Forelimb muscle (tissue), 1 donor: ENCODE measurements at regions not wholly inside any gene's neighbourhood (a gene's known extent, or its start where the extent isn't known, plus 50 kb on each side); places are given as distances from the start of the nearest gene placed in this dataset.
"Not testable (repeated sequence)": the region's sequence is repeated elsewhere in the genome, so short reads cannot be mapped to it uniquely, and the experiment has no call there.

Experiments
- DNase-seq: peaks from one replicate; pipeline ENCODE4 v3.0.0-alpha.2; 2013; ENCODE audit warnings: low read depth

DNA sequence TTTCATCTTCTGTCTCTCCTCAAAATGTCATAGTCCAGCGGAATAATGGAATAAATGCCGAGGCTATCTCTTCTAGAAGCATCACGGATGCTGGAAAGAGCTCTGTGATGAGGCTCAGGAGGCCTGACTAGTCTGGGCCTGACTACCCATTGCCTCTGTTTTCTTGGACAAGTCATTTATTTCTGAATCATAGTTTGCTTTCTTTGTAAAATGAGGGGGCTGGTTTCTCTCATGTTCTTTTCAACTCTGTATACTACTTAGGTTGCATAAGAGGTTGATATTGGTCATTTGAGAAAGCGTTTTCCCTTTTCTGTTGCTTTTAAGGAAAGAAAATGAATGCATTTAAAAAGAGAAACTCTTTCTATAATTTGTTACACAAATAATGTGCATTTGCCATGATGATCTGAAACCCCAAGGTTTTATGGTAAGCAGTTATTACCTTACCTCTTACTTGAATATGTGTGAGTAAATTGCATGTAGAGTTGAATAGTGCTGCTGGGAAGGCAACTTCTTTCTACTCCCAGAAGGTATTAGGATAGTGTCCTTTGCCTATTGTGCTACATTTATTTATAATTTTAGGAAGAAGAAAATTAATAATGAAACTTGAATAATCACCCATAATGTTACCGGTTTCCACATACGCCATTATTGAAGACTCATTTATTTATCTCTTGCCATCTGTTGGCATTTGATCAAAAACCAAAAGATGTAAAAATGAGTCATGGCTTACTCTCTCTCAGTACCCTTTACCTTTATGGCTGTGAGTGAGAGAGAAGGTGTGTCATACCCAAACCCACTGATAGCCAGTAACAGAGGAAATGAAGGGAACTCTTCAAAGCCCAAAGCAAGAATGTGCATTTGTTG is 179.1 kb downstream of the FASLG start:
- DNase-seq = no peak

DNA sequence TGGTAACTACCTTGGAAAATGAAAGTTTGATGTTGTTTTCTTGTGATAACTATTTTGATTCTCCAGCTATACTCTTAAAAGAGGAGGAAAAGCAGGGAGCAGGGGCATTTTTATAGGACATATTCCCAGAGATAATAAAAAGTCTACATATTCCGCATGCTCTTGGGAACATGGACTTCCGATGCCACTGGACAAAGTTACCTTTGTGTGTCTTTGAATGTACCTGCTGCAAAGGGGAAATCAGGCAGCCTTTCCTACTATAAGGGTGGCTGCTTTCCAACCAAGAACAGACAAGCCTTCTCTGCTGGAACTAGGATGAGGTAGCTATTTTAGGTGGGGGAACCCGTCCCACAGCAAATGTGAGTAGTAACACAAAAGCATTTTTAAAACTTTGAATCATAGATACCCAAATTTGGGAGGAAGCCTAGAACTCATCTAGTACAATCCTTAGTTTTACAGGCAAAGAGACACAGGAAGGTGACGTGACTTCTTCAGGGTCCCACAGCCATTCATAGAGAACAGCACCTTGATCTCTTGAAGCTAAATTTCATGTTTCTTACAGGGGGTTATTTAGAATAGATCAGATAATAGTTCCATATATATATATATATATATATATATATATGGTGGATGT is 179.9 kb downstream of the FASLG start:
- no peak for DNase-seq

DNA sequence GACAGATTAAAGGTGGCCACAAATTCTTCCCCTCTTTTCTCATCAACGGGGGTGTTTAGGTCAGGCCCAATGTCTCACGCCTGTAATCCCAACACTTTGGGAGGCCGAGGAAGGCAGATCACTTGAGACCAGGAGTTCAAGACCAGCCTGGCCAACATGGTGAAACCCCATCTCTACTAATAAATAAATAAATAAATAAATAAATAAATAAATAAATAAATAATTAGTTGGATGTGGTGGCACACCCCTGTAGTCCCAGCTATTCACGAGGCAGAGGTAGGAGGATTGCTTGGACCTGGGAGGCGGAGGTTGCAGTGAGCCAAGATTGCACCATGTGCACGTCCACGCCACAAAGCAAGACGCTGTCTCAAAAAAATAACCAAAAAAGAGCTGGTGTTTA is 180.7 kb downstream of the FASLG start:
- not testable (repeated sequence) for DNase-seq

GRCh38 chr1:172843444-172843843 is 184.5 kb downstream of the FASLG start:
- DNase-seq = no peak

GRCh38 chr1:172845371-172845770 is 186.5 kb downstream of the FASLG start:
- DNase-seq = no peak

GRCh38 chr1:172845865-172846264 is 187.0 kb downstream of the FASLG start:
- no peak for DNase-seq

- not testable (repeated sequence) for DNase-seq
Observed at GRCh38 chr1:172847814-172848213, 188.9 kb downstream of the FASLG start.

GRCh38 chr1:172849653-172850052 is 190.8 kb downstream of the FASLG start:
- DNase-seq = no peak

DNA sequence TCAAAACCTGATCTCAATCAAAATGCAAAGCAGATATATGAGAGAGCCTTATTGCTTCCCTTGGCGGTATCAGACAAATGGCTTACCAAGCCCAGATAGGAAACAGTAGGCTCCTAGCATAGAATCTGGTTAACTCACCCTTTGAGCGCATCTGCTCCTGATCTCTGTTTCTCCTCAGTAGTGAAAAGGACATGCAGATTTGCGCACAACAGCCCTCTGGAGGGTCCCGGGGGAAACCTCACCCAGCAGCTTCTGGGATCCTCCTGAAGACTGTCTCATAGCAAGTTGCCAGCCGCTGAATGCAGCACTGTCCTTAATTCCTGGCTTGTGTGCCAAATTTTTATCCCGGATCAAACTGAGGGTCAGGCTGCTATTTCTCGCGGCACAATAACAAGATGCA is 192.2 kb downstream of the FASLG start:
- no peak for DNase-seq

GRCh38 chr1:172851856-172852255 is 193.0 kb downstream of the FASLG start:
- DNase-seq = no peak

DNA sequence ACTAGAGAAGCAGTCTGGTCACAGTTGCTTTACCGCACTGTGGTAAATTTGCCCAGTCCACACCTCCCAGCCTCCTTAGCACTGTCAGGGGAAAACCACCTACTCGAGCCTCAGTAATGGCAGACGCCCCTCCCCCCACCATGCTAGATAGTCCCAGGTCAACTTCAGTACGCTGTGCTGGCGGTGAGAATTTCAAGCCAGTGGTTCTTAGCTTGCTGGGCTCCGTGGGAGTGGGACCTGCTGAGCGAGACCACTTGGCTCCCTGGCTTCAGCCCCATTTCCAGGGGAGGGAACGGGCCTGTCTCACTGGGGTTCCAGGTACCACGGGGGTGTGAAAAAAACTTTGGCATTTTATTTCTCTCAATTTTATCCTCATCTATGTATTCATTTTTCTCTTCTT is 194.8 kb downstream of the TNFSF18 start:
- not testable (repeated sequence) for DNase-seq

DNA sequence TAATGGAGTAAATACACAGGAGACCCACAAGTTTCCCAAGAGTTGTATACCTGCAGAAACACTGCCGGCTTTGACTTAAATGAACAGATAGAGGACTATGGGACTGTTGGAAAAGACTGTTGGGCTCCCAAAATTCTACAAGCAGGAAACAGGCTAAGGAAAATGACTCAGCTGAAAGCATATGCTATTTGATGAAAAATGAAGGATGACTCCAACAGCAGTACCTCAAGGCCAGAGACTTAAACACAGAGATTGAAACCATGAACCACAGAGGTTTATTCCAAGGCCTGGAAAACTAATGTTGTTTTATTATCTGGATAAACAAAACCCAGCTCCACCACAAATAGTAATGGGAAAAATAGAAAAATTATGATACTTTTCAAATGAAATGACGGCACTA is 187.7 kb downstream of the TNFSF18 start:
- DNase-seq = no peak

DNA sequence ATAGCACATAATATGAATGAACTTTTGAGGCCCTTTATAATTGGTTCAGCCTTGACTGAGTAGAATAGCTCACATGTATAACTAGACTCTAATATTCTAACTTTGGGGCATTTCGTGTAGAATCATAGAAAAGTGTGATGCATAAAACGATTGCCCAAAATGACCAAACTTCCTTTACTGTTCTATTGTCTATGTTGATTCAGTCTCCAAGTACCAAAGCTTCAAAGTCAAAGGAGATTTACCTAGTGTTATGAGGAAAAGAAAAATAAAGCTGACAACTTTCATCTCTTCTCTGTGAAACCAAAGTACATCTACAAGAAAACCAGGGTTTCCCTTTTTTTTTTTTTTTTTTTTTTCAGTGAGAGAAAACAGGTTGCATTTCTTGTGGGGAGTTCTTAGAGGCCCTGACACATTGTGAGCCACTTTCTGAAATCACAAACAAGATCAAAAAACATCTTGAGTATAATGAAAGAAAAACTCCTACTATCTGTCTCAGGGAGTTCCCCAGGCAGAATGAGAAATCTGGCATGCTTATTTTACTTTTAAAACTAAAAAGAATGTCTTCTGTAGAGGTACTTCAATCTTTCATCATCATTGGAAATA is 183.4 kb downstream of the TNFSF18 start:
- DNase-seq = no peak

- no peak for DNase-seq
Observed at GRCh38 chr1:172870901-172871606, 179.7 kb downstream of the TNFSF18 start.

DNA sequence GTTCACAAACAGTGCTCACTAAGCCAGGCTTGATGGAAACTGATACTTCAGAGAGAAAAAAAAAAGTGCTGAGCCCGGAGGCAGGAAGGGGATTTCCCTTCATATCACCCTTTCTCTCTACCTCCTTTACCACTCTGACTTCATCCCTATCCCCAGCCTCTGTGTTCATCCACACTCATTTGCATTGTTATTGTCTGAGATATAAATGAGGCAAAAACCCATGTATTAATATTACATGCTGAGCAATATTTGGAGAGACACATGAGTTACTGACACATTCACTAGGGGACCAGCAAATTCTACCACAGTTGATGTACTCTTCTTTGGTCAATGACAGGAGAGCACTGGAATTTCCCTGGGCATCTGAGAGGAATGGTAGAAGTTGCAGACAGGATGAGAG is 175.8 kb downstream of the TNFSF18 start:
- DNase-seq = no peak

DNA sequence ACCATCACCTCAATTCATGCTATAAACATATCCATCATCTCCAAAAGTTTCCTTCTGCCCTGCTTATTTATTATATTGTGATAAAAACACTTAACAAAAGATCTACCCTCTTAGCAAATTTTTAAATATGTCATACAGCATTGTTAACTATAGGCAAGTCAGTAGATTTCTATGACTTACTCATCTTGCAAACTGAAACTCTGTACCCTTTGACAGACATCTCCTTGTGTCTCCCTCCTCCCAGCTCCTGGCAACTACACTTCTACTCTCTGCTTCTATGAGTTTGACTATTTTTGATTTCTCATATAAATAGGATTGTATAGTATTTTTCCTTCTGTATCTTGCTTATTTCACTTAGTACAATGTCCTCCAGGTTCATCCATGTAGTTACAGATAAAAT is 174.8 kb downstream of the TNFSF18 start:
- DNase-seq = no peak

DNA sequence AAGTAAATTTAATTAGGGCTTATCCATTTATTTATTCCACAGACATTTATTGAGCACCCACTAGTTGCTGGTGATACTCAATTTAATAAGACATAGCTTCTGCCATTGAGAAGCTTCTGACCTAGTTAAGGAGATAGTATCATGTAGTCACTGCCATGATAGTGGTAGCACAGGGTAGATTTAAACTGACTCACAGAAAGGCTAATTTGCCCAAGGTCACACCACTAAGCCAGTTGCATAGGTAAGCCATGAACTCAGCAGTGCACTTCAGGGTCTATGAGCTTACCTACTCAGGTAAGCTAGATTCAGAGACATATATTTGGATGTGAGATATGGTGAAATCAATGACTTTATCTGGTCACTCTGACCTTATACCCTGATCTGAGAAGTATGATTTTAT is 168.4 kb downstream of the TNFSF18 start:
- no peak for DNase-seq

DNA sequence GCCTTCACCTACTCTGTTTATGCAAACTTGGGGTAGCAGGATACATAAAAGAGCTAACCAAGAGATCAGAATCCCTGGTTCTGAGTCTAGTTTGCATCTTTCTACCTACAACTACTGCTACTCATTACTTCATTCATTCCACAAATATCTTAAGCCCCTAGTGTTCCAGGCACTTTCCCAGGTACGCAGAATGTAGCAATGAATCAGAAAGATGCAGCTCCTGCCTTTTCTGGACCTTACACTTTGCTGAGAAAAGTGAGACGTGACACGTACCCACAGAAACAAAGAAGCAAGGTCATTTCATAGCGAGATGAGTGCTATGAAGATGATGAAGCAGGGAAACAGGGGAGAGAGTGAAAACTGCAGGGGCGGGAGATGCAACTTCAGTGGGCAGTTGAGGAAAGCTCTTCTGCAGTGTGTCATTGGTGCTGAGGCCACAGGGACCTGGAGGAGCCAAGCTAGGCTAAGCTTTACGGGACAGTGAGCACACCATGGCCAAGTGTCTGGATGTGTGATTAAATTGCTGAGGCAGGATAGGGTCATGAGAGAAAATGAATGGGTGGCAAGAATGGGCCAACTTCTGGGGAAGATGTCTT is 167.9 kb downstream of the TNFSF18 start:
- no peak for DNase-seq

DNA sequence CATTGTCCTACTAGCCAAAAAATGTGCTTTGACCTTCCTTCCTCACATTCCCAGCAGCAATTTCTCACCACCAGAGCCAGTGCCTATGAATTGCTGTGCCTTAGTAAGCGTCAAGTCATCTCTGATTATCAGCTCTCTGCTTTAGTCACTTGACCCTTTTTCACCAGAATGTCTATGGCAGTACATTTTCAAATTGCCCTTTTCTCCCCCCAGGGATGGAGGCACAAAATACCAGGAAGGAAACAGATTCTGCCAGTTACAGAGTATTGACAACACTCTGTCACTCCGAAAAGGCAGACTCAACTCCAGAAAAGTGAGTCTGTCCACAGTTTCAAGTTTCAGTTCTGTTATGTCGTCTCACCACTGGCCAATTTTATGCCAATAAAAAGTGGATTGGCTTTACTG is 167.4 kb downstream of the TNFSF18 start:
- DNase-seq = no peak

DNA sequence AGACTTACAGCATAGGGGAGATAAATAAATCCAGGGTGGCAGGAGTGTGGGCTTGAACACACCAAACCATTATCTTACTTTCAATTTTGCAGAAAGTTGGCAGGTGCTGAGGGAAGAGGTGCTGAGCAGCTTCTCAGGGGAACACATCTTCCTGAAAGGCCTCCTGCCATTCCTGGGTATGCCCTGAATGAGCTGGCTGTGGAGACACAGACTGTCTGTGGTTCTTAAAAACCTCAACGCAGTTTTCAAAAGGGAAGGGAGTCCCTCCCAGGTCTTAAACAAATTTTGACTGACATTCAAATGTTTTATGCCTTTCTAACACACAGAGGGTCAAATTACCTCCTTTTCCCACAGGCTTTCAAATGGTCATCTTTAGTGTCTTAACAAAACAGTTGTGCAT is 166.9 kb downstream of the TNFSF18 start:
- DNase-seq = no peak

GRCh38 chr1:172885411-172885810 is 165.3 kb downstream of the TNFSF18 start:
- no peak for DNase-seq

DNA sequence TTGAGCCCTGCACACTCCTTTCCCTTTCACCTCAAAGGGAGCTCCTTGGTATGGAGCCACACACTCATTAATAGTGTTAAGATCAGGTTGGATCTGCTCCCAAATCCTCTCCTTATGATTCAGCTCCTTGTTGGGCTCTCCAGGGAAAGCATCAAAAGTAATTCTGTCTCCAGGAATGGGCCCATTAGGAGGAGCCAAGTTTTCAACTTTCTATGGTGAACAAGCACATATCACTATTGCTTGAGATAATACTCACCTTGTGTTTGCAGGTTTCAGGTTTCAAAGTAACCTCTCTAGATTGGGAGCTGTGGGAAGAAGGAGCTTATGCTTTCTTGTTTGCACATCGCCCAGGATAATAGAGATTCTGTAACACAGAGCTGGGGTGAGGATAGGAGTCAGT is 164.8 kb downstream of the TNFSF18 start:
- no peak for DNase-seq
